Upper lobe of left lung (tissue), 6 donors: ENCODE measurements at regions not wholly inside any gene's neighbourhood (a gene's known extent, or its start where the extent isn't known, plus 50 kb on each side); places are given as distances from the start of the nearest gene placed in this dataset.

Experiments
- ATAC-seq, 2 donors: fragments of 200-7000 bp; cut with Tn5 transposase; one replicate each; pipeline ENCODE4 v1.9.1; 2022; ENCODE audit warnings: mild to moderate bottlenecking in 2 of 2, moderate library complexity in 2 of 2; ENCODE audit not compliant: low FRiP score in 2 of 2
- DNase-seq, 2 donors: peaks; one replicate each; pipeline ENCODE4 v3.0.0-alpha.2; 2019 to 2020
- H3K27ac ChIP-seq, 4 donors: fragments of 200-600 bp; sonication (generic); one replicate each; pipeline ENCODE4 v1.5.1; 2016 to 2019
- H3K27me3 ChIP-seq, 4 donors: fragments of 200-600 bp; sonication (generic); one replicate each; pipeline ENCODE4 v1.5.1; 2017 to 2019
- H3K36me3 ChIP-seq, 4 donors: fragments of 200-600 bp; sonication (generic); one replicate each; pipeline ENCODE4 v1.5.1; 2016 to 2019
- H3K4me1 ChIP-seq, 4 donors: fragments of 200-600 bp; sonication (generic); one replicate each; pipeline ENCODE4 v1.5.1; 2018 to 2019
- H3K4me3 ChIP-seq, 4 donors: fragments of 200-600 bp; sonication (generic); one replicate each; pipeline ENCODE4 v1.5.1; 2017 to 2019; ENCODE audit warnings: mild to moderate bottlenecking in 2 of 4, moderate library complexity in 1 of 4
- H3K9me3 ChIP-seq, 4 donors: fragments of 200-600 bp; sonication (generic); one replicate each; pipeline ENCODE4 v1.5.1; 2018 to 2019
- EP300 ChIP-seq, 4 donors: sonication (generic); formaldehyde crosslinking; IDR thresholded peaks; one replicate each; pipeline ENCODE4 v1.5.1; 2017; ENCODE audit warnings: antibody characterized with exemption in 4 of 4, control low read depth in 2 of 4
- POLR2A ChIP-seq, 4 donors: fragments of 450-650 bp; IDR thresholded peaks; one replicate each; pipeline ENCODE4 v1.5.1; 2016 to 2017; ENCODE audit warnings: antibody characterized with exemption in 4 of 4, mild to moderate bottlenecking in 2 of 4
- POLR2AphosphoS5 ChIP-seq, 2 donors: sonication (generic); formaldehyde crosslinking; IDR thresholded peaks; one replicate each; pipeline ENCODE4 v1.5.1; 2017; ENCODE audit warnings: antibody characterized with exemption in 2 of 2
- WGBS, 2 donors: methylation state at CpG; one replicate each; pipeline ENCODE4 v1.1.5; 2017 to 2018; 5-methylcytosine and 5-hydroxymethylcytosine counted together
- TF ChIP-seq, protein P1 (sequence below), 6 experiments: fragments of 450-650 bp in 4 of 6; fragments of 200-600 bp in 2 of 6; sonication (generic) in 2 of 6; IDR thresholded peaks; one replicate each; pipeline ENCODE4 v1.5.1; 2016 to 2019; ENCODE audit warnings: antibody characterized with exemption in 6 of 6
- donor health status: DM: no; HTN: no; CAD: no; lungs with moderate emphysema.
- donor health status: DM: no; HTN: yes; CAD: no; lungs with severe emphysema.

DNA sequence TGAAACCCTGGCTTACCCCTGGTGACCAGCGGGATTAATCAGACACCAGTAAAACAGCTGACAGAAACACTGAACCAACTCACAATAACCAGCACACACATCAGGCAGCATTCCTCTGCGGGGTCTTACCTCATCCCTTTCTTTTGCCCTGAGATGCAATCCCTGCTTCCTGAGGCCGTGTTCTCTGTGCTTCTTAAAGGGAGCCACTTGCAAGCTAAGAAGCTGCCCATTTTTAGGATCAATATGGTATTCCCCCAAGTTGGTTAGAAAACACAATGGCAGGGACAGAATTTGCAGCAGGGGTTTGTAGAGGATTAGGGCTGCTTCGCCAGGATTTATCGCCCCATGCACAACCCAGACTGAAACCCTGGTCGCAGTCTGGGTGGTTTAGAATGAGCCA, 74.7 kb upstream of the OLIG2 start:
- ATAC-seq = no peak
- Histone ChIP-seq H3K36me3 (no peaks in the 10 kb centered on the region), H3K4me1 (no peaks in the 10 kb centered on the region), H3K4me3 (no peak overlapping the region), H3K9me3 (no peaks in the 10 kb centered on the region), H3K27ac (no peak overlapping the region), H3K27me3 (no peaks in the 10 kb centered on the region)
- TF ChIP-seq POLR2AphosphoS5 (IDR thresholded peaks at IDR 0.05) = no peak
- TF ChIP-seq, protein P1, sequence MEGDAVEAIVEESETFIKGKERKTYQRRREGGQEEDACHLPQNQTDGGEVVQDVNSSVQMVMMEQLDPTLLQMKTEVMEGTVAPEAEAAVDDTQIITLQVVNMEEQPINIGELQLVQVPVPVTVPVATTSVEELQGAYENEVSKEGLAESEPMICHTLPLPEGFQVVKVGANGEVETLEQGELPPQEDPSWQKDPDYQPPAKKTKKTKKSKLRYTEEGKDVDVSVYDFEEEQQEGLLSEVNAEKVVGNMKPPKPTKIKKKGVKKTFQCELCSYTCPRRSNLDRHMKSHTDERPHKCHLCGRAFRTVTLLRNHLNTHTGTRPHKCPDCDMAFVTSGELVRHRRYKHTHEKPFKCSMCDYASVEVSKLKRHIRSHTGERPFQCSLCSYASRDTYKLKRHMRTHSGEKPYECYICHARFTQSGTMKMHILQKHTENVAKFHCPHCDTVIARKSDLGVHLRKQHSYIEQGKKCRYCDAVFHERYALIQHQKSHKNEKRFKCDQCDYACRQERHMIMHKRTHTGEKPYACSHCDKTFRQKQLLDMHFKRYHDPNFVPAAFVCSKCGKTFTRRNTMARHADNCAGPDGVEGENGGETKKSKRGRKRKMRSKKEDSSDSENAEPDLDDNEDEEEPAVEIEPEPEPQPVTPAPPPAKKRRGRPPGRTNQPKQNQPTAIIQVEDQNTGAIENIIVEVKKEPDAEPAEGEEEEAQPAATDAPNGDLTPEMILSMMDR (IDR thresholded peaks at IDR 0.05) = no peak
- TF ChIP-seq POLR2A (IDR thresholded peaks at IDR 0.05) = no peak
- no peak for TF ChIP-seq EP300 (IDR thresholded peaks at IDR 0.05)
- DNase-seq = no peak
- WGBS, 2 donors = 71 to 83% methylated on average over 6 of the region's 6 CpGs

DNA sequence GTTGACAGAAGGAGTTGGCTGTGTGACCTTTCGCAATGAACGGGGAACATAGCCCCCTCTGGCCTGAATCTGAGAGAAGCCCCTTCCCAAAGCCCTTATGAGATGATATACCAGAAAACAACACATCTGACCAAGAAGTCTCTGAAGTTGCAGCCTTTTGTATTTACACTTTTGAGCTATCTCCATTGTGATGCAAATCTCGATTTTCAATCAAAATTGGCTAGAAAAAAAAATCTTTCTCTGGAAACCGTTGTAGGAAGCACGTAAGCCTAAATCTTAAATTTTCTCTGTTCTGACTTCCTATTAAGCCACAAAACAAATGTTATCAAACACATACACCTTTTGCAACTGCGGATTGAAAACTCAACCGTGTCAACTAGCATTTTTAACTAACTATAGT, 71.4 kb upstream of the OLIG2 start:
- TF ChIP-seq, protein P1 (IDR thresholded peaks at IDR 0.05) = no peak
- TF ChIP-seq POLR2A (IDR thresholded peaks at IDR 0.05) (no peak), POLR2AphosphoS5 (IDR thresholded peaks at IDR 0.05) (no peak), EP300 (IDR thresholded peaks at IDR 0.05) (no peak)
- DNase-seq (no peak), ATAC-seq (no peak)
- Histone ChIP-seq H3K36me3 (no peaks in the 10 kb centered on the region), H3K4me1 (no peaks in the 10 kb centered on the region), H3K9me3 (no peaks in the 10 kb centered on the region), H3K27me3 (no peaks in the 10 kb centered on the region), H3K27ac (no peak overlapping the region), H3K4me3 (no peak overlapping the region)
- WGBS, 2 donors = 46 to 63% methylated on average over 7 of the region's 7 CpGs

DNA sequence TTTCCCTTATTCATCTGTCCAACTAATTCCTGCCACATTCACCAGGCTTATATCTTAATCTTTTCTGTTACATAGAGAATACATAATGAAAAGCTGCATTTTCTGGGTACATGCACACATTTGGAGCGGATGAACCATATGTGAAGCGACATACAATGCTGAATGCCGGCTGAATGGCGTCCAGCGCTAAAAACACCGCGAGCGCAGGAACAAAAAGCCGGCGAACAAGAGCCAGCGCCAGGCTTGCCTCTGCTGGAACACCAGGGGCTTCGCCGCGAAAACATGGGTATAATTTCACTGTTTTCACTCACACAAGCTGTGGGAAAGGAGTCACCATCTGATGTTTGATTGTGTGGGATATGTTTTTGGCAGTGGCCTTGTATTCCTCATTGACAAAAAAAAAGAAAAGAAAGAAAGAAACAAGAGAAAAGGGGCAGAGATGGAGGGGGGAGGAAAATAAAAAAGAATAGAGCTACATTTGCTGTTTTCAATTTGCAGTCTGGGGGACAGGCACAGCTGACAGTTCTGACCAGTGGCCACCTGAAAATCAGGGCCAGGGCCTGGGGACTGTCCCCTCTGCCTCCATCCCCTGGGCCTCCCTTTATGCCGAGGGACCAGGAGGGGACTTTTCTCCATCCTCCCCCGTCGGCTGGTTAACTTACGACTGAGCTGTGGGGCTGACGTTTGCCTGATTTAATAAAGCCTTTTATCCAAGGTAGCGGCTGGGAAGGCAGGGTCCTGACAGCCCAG, 70.2 kb upstream of the OLIG2 start:
- H3K36me3 ChIP-seq = no peaks in the 10 kb centered on the region
- no peak overlapping the region for H3K4me3 ChIP-seq
- H3K9me3 ChIP-seq = no peaks in the 10 kb centered on the region
- DNase-seq (peak in 1 of 2 donors; percentile 20), ATAC-seq (no peak)
- no peaks in the 10 kb centered on the region for H3K27me3 ChIP-seq
- no peaks in the 10 kb centered on the region for H3K4me1 ChIP-seq
- H3K27ac ChIP-seq = no peak overlapping the region
- 70 to 78% methylated on average over 19 to 20 of the region's 20 CpGs for WGBS, 2 donors
- no peak for TF ChIP-seq POLR2A (IDR thresholded peaks at IDR 0.05)
- TF ChIP-seq POLR2AphosphoS5 (IDR thresholded peaks at IDR 0.05) = no peak
- TF ChIP-seq EP300 (IDR thresholded peaks at IDR 0.05) = no peak
- TF ChIP-seq, protein P1 (IDR thresholded peaks at IDR 0.05) = no peak

DNA sequence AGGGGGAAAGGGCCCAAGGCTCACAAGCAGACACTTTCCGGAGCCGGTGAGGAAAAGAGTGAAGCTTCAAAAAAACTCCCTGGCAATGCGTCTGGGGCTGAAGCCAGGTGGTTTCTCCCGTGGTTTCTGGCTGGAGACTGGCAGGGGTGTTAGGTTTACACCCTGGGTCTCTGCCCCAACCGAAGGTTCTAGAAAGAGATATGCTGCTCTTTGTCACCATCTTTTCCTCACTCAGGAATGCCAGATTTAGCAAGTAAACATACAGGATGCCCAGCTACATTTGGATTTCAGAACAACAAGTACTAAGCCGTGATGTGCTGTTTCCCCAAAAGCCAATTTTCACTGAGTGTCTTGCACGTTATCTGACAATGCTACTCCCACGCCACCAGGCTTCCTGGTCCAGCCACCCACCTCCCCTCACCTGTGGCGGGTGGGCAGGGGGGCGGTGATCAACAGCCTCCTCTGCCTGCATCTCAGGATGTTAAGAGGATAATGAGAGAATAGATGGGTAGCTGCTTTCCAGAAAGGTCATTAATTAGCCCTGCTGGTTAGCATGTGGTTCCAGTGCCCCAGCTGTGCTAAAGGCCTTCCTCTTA, 69.6 kb upstream of the OLIG2 start:
- H3K36me3 ChIP-seq = no peaks in the 10 kb centered on the region
- WGBS, 2 donors = 65 to 69% methylated on average over 10 of the region's 10 CpGs

More for the DNA sequence above, 69.6 kb upstream of the OLIG2 start:
- DNase-seq (peak in 1 of 2 donors; percentile 21), ATAC-seq (no peak)
- no peak overlapping the region for H3K27ac ChIP-seq
- H3K27me3 ChIP-seq = no peaks in the 10 kb centered on the region
- H3K4me1 ChIP-seq = no peaks in the 10 kb centered on the region
- TF ChIP-seq, protein P1 (IDR thresholded peaks at IDR 0.05) = no peak
- TF ChIP-seq POLR2AphosphoS5 (IDR thresholded peaks at IDR 0.05) = no peak
- no peak for TF ChIP-seq POLR2A (IDR thresholded peaks at IDR 0.05)
- TF ChIP-seq EP300 (IDR thresholded peaks at IDR 0.05) = no peak
- no peak overlapping the region for H3K4me3 ChIP-seq
- H3K9me3 ChIP-seq = no peaks in the 10 kb centered on the region
